H1 (cell line): ENCODE measurements at regions not wholly inside any gene's neighbourhood (a gene's known extent, or its start where the extent isn't known, plus 50 kb on each side); places are given as distances from the start of the nearest gene placed in this dataset.
A peak's percentile ranks its signal among the peaks of the same experiment; 100 is the strongest.

Experiments
- CTCF ChIA-PET: fragments of 300-600 bp; sonication (Branson Sonifier 250); formaldehyde crosslinking; loops from one replicate; lab custom pipeline; 2021; ENCODE audit not compliant: partially characterized antibody; lab: Charles Lee
- POLR2A ChIA-PET: fragments of 300-600 bp; sonication (Branson Sonifier 250); formaldehyde crosslinking; loops from one replicate; lab custom pipeline; 2021; ENCODE audit warnings: inconsistent platforms; ENCODE audit not compliant: partially characterized antibody; lab: Charles Lee
- DNase-seq, 2 experiments: peaks; one replicate each; pipeline versions ENCODE4 v3.0.0 to v3.0.0-alpha.2; 2010 to 2022; ENCODE audit warnings: low spot score in 2 of 2, low read depth in 1 of 2, mixed read lengths in 1 of 2
- FAIRE-seq: peaks from 2 replicates; lab custom pipeline; 2011; peaks lifted over from hg19 to GRCh38; lab: Jason Lieb, UNC
- H2AFZ ChIP-seq: 2 replicates; pipeline ENCODE4 v1.8.1; 2012; ENCODE audit warnings: low read length, inconsistent platforms
- H2AK5ac ChIP-seq: 2 replicates; pipeline ENCODE4 v1.6.1; 2013; ENCODE audit warnings: low read depth, low read length
- H2BK120ac ChIP-seq: replicated peaks from 2 replicates; pipeline ENCODE3; 2013; ENCODE audit warnings: low read depth, low read length, inconsistent platforms
- H2BK12ac ChIP-seq: 2 replicates; pipeline ENCODE4 v1.6.1; 2013; ENCODE audit warnings: low read depth, low read length
- H2BK15ac ChIP-seq: 2 replicates; pipeline ENCODE4 v1.6.1; 2013; ENCODE audit warnings: low read length
- H2BK20ac ChIP-seq: 2 replicates; pipeline ENCODE4 v1.6.1; 2013; ENCODE audit warnings: low read length
- H2BK5ac ChIP-seq: 2 replicates; pipeline ENCODE4 v1.6.1; 2013; ENCODE audit warnings: low read depth, low read length
- H3K14ac ChIP-seq: 2 replicates; pipeline ENCODE4 v1.6.1; 2013; ENCODE audit warnings: inconsistent platforms; ENCODE audit not compliant: insufficient read length
- H3K18ac ChIP-seq: 2 replicates; pipeline ENCODE4 v1.6.1; 2013; ENCODE audit warnings: low read length; ENCODE audit errors: extremely low read depth
- H3K23ac ChIP-seq: 2 replicates; pipeline ENCODE4 v1.6.1; 2013; ENCODE audit warnings: inconsistent platforms; ENCODE audit not compliant: insufficient read length
- H3K23me2 ChIP-seq: 2 replicates; pipeline ENCODE4 v1.6.1; 2013; ENCODE audit warnings: low read depth, low read length
- H3K27ac ChIP-seq: 2 replicates; pipeline ENCODE4 v1.6.1; 2011; ENCODE audit warnings: low read depth, low read length, inconsistent platforms
- H3K27me3 ChIP-seq, 4 experiments: replicated peaks in 1 of 4; 1 replicate in 1 of 4; 2 replicates in 3 of 4; pipeline versions ENCODE4 v1.6.1 to v1.8.1; 2011 to 2013; ENCODE audit warnings: low read length in 3 of 4, mild to moderate bottlenecking in 3 of 4, inconsistent platforms in 2 of 4, mixed read lengths in 2 of 4, moderate library complexity in 1 of 4; ENCODE audit not compliant: control insufficient read depth in 3 of 4, insufficient read depth in 3 of 4; ENCODE audit errors: extremely low read depth in 1 of 4
- H3K36me3 ChIP-seq, 4 experiments: 2 replicates each; pipeline versions ENCODE4 v1.6.1 to v1.8.1; 2011 to 2013; ENCODE audit warnings: mild to moderate bottlenecking in 4 of 4, low read length in 3 of 4, moderate library complexity in 2 of 4, control low read depth in 1 of 4, inconsistent platforms in 1 of 4; ENCODE audit not compliant: insufficient read depth in 4 of 4, control insufficient read depth in 2 of 4
- H3K4ac ChIP-seq: replicated peaks from 2 replicates; pipeline ENCODE3; 2013; ENCODE audit warnings: low read length, low read depth, mixed read lengths, inconsistent platforms; ENCODE audit not compliant: insufficient read length
- H3K4me1 ChIP-seq, 4 experiments: replicated peaks in 1 of 4; 1 replicate in 1 of 4; 2 replicates in 3 of 4; pipeline versions ENCODE4 v1.6.1 to v1.8.1; 2011 to 2013; ENCODE audit warnings: low read length in 3 of 4, inconsistent platforms in 2 of 4, mixed read lengths in 1 of 4; ENCODE audit not compliant: insufficient read depth in 4 of 4, control insufficient read depth in 3 of 4
- H3K4me2 ChIP-seq, 2 experiments: 2 replicates each; pipeline versions ENCODE4 v1.6.1 to v1.8.1; 2011 to 2013; ENCODE audit warnings: low read depth in 2 of 2, low read length in 2 of 2, control low read depth in 1 of 2, inconsistent platforms in 1 of 2, mild to moderate bottlenecking in 1 of 2; ENCODE audit not compliant: insufficient read depth in 1 of 2
- H3K4me3 ChIP-seq, 4 experiments: fragments of 200-600, 300-600 bp in 1 of 4; sonication (generic), shearing (Covaris generic), sonication (Bioruptor Twin) in 1 of 4; 2 replicates each; pipeline versions ENCODE4 v1.5.1 to v1.8.1; 2011 to 2016; ENCODE audit warnings: low read length in 4 of 4, low read depth in 3 of 4, control low read depth in 2 of 4, inconsistent platforms in 2 of 4, mild to moderate bottlenecking in 2 of 4, mixed read lengths in 1 of 4, moderate library complexity in 1 of 4; ENCODE audit not compliant: insufficient read depth in 2 of 4; ENCODE audit errors: extremely low read depth in 1 of 4
- H3K56ac ChIP-seq: replicated peaks from 2 replicates; pipeline ENCODE3; 2013; ENCODE audit warnings: low read depth, mild to moderate bottlenecking, mixed read lengths, low read length, inconsistent platforms; ENCODE audit not compliant: insufficient read length
- H3K79me1 ChIP-seq: 2 replicates; pipeline ENCODE4 v1.6.1; 2013; ENCODE audit warnings: low read depth, low read length, control low read depth
- H3K79me2 ChIP-seq, 2 experiments: 2 replicates each; pipeline versions ENCODE4 v1.6.1 to v1.8.1; 2012 to 2013; ENCODE audit warnings: low read length in 2 of 2, mild to moderate bottlenecking in 2 of 2, inconsistent platforms in 1 of 2; ENCODE audit not compliant: insufficient read depth in 2 of 2, control insufficient read depth in 1 of 2
- H3K9ac ChIP-seq, 4 experiments: replicated peaks in 1 of 4; 1 replicate in 1 of 4; 2 replicates in 3 of 4; pipeline versions ENCODE4 v1.6.1 to v1.8.1; 2011 to 2013; ENCODE audit warnings: low read depth in 3 of 4, low read length in 3 of 4, control low read depth in 2 of 4, mild to moderate bottlenecking in 2 of 4, moderate library complexity in 2 of 4, inconsistent platforms in 1 of 4; ENCODE audit errors: extremely low read depth in 1 of 4
- H3K9me3 ChIP-seq, 2 experiments: 2 replicates each; pipeline versions ENCODE4 v1.6.1 to v1.8.1; 2012 to 2013; ENCODE audit warnings: mild to moderate bottlenecking in 2 of 2, moderate library complexity in 2 of 2, control low read depth in 1 of 2, inconsistent platforms in 1 of 2, low read depth in 1 of 2, low read length in 1 of 2, mixed read lengths in 1 of 2; ENCODE audit not compliant: insufficient read depth in 2 of 2
- H4K20me1 ChIP-seq, 2 experiments: replicated peaks in 1 of 2; 2 replicates each; pipeline versions ENCODE3 to v1.8.1; 2011 to 2013; ENCODE audit warnings: inconsistent platforms in 2 of 2, low read length in 2 of 2, mild to moderate bottlenecking in 1 of 2; ENCODE audit not compliant: insufficient read depth in 2 of 2, control insufficient read depth in 1 of 2
- H4K5ac ChIP-seq: 2 replicates; pipeline ENCODE4 v1.6.1; 2013; ENCODE audit warnings: low read length, low read depth, mixed read lengths, inconsistent platforms; ENCODE audit not compliant: insufficient read length
- H4K8ac ChIP-seq: 2 replicates; pipeline ENCODE4 v1.8.0; 2013; ENCODE audit warnings: mild to moderate bottlenecking, moderate library complexity, low read length, inconsistent platforms; ENCODE audit not compliant: insufficient read depth; ENCODE audit errors: extremely low read depth
- H4K91ac ChIP-seq: replicated peaks from 2 replicates; pipeline ENCODE3; 2013; ENCODE audit warnings: low read length, mixed read lengths, inconsistent platforms; ENCODE audit not compliant: insufficient read length
- ATF3 ChIP-seq: IDR thresholded peaks from 2 replicates; pipeline ENCODE4 v1.6.1; 2011; ENCODE audit warnings: low read depth, mild to moderate bottlenecking, low read length; ENCODE audit not compliant: insufficient read depth
- CEBPB ChIP-seq: IDR thresholded peaks from 2 replicates; pipeline ENCODE4 v1.6.1; 2012; ENCODE audit warnings: low read depth, low read length
- CREB1 ChIP-seq: IDR thresholded peaks from 2 replicates; pipeline ENCODE4 v1.6.1; 2012; ENCODE audit warnings: inconsistent platforms
- CTBP2 ChIP-seq: IDR thresholded peaks from 2 replicates; pipeline ENCODE4 v1.7.0; 2011; ENCODE audit warnings: borderline replicate concordance, mild to moderate bottlenecking, moderate library complexity, mixed read lengths, low read length; ENCODE audit not compliant: insufficient read depth, insufficient read length
- POLR2AphosphoS5 ChIP-seq: IDR thresholded peaks from 2 replicates; pipeline ENCODE4 v1.6.1; 2011; ENCODE audit warnings: low read depth, low read length
- RNF2 ChIP-seq: fragments of 200-900, 300-1000 bp; sonication (generic); IDR thresholded peaks from 2 replicates; pipeline ENCODE4 v1.7.1; 2016; ENCODE audit warnings: borderline replicate concordance, low read depth, mild to moderate bottlenecking, antibody characterized with exemption, low read length; ENCODE audit not compliant: poor library complexity, severe bottlenecking; ENCODE audit errors: missing control alignments
- SP4 ChIP-seq: IDR thresholded peaks from 2 replicates; pipeline ENCODE4 v1.6.1; 2012; ENCODE audit warnings: low read length, inconsistent platforms
- SRF ChIP-seq: IDR thresholded peaks from 2 replicates; pipeline ENCODE4 v1.6.1; 2011; ENCODE audit warnings: mild to moderate bottlenecking, low read depth, low read length, moderate library complexity
- SUZ12 ChIP-seq: fragments of 200-600 bp; sonication (generic); IDR thresholded peaks from 2 replicates; pipeline ENCODE4 v1.6.1; 2012; ENCODE audit warnings: mild to moderate bottlenecking, inconsistent platforms, low read length, moderate library complexity, mixed read lengths
- TAF1 ChIP-seq: IDR thresholded peaks from 2 replicates; pipeline ENCODE4 v1.6.1; 2011; ENCODE audit warnings: mild to moderate bottlenecking, low read depth, low read length
- WGBS, 2 experiments: shearing (Covaris generic) in 1 of 2; methylation state at CpG; one replicate each; pipeline versions ENCODE4 v1.1.6 to v1.1.7; 2013 to 2015; ENCODE audit warnings: low lambda C conversion rate in 2 of 2, mixed read lengths in 2 of 2, inconsistent platforms in 1 of 2, low coverage in 1 of 2, missing lambda C conversion rate in 1 of 2; ENCODE audit not compliant: insufficient replicate concordance in 2 of 2, insufficient coverage in 1 of 2, insufficient read length in 1 of 2; ENCODE audit errors: extremely low coverage in 1 of 2, missing lambda C conversion rate in 1 of 2; 5-methylcytosine and 5-hydroxymethylcytosine counted together

DNA sequence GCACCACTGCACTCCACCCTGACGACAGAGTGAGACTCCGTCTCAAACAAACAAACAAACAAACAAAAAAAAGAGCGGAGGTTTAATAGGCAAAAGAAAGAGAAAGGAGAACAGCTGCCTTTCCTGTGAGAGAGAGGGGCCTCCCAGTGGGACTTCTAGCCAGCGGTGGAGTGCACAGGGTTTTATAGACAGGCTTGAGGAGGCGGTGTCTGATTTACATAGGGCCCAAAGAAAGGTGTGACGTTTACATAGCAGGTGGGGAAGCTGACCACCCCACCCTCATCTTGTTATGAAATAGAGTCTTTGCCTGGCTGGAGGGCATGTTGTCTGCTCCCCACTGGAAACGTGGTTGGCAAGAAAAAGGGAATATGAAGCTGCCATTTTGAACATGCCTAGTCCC is 106.0 kb upstream of the CSNK1A1L start:
- Histone ChIP-seq H3K23ac (no peak overlapping the region), H2BK12ac (no peak overlapping the region), H2BK15ac (no peak overlapping the region), H4K8ac (no peak overlapping the region), H3K23me2 (no peaks in the 10 kb centered on the region), H3K14ac (no peak overlapping the region), H3K9ac (no peak overlapping the region), H2BK120ac (no peak overlapping the region), H2AK5ac (no peak overlapping the region), H4K5ac (no peak overlapping the region), H2BK5ac (no peak overlapping the region), H3K79me2 (no peaks in the 10 kb centered on the region), H3K4me3 (no peak overlapping the region), H3K36me3 (no peaks in the 10 kb centered on the region), H2AFZ (0 out of 2 replicates have a peak overlapping the region, but pooled peaks have one; percentile 10), H3K4ac (no peak overlapping the region), H3K56ac (no peak overlapping the region), H3K27ac (no peak overlapping the region), H4K91ac (no peak overlapping the region), H4K20me1 (no peaks in the 10 kb centered on the region), H3K4me1 (no peaks in the 10 kb centered on the region), H3K27me3 (no peaks in the 10 kb centered on the region), H3K4me2 (no peak overlapping the region), H3K9me3 (no peaks in the 10 kb centered on the region), H3K18ac (no peak overlapping the region), H2BK20ac (no peak overlapping the region), H3K79me1 (no peaks in the 10 kb centered on the region)
- FAIRE-seq = no peak
- POLR2A ChIA-PET = no interaction called here
- 79% methylated on average over 7 of the region's 7 CpGs; no CpG with 5 or more reads in 1 of the 2 experiments for WGBS, 2 experiments
- CTCF ChIA-PET = interaction anchor here (1.2 to 1.5 kb wide), 3 partner anchors 10 to 102 kb away, joined by 3 read pairs; no protein-coding TSS in a partner anchor
- TF ChIP-seq CREB1 (no peak), TAF1 (no peak), RNF2 (no peak), SP4 (no peak), CTBP2 (no peak), CEBPB (no peak), SUZ12 (no peak), POLR2AphosphoS5 (no peak), SRF (no peak), ATF3 (no peak)
- DNase-seq = no peak
